ENCODE measurements at regions not wholly inside any gene's neighbourhood (a gene's known extent, or its start where the extent isn't known, plus 50 kb on each side); places are given as distances from the start of the nearest gene placed in this dataset.

- DNase-seq (ENCODE audit: low read depth, low spot score), result no peak
- ChIA-PET POLR2A (no interaction called here), CTCF (no interaction called here)
- H3K27ac ChIP-seq (ENCODE audit: low read depth, low read length), result no peak overlapping the region
- H3K4me3 ChIP-seq (ENCODE audit: low read depth, low read length), result no peak overlapping the region
- H3K9me3 ChIP-seq (ENCODE audit: control insufficient read depth, insufficient read depth, low read length), result no peaks in the 10 kb centered on the region
- no peak for TF ChIP-seq CTCF (IDR thresholded peaks at IDR 0.05; ENCODE audit: low read depth, low read length)
- H3K27me3 ChIP-seq (ENCODE audit: control insufficient read depth, insufficient read depth, low read length), result no peaks in the 10 kb centered on the region
Measured at GRCh38 chr3:86221601-86222000, 769.3 kb downstream of the VGLL3 start.

GRCh38 chr3:86208772-86209171 is 782.2 kb downstream of the VGLL3 start:
- POLR2A ChIA-PET, result no interaction called here
- H3K27ac ChIP-seq (ENCODE audit: low read depth, low read length), result no peak overlapping the region
- H3K4me3 ChIP-seq (ENCODE audit: low read depth, low read length), result no peak overlapping the region
- no peak for TF ChIP-seq CTCF (IDR thresholded peaks at IDR 0.05; ENCODE audit: low read depth, low read length)
- no peaks in the 10 kb centered on the region for H3K9me3 ChIP-seq (ENCODE audit: control insufficient read depth, insufficient read depth, low read length)
- no peaks in the 10 kb centered on the region for H3K27me3 ChIP-seq (ENCODE audit: control insufficient read depth, insufficient read depth, low read length)
- CTCF ChIA-PET, result no interaction called here
- DNase-seq (ENCODE audit: low read depth, low spot score), result no peak

GRCh38 chr3:86182606-86183005 is 808.3 kb downstream of the VGLL3 start:
- POLR2A ChIA-PET, result no interaction called here
- Histone ChIP-seq H3K27me3 (ENCODE audit: control insufficient read depth, insufficient read depth, low read length) (no peaks in the 10 kb centered on the region), H3K4me3 (ENCODE audit: low read depth, low read length) (no peak overlapping the region), H3K9me3 (ENCODE audit: control insufficient read depth, insufficient read depth, low read length) (peaks cover 11% of the 10 kb centered on the region; the same call in 1 of the 2 replicates), H3K27ac (ENCODE audit: low read depth, low read length) (no peak overlapping the region)
- DNase-seq (ENCODE audit: low read depth, low spot score), result no peak
- no peak for TF ChIP-seq CTCF (IDR thresholded peaks at IDR 0.05; ENCODE audit: low read depth, low read length)
- CTCF ChIA-PET, result no interaction called here

- POLR2A ChIA-PET, result no interaction called here
- Histone ChIP-seq H3K4me3 (ENCODE audit: low read depth, low read length) (no peak overlapping the region), H3K27me3 (ENCODE audit: control insufficient read depth, insufficient read depth, low read length) (no peaks in the 10 kb centered on the region), H3K9me3 (ENCODE audit: control insufficient read depth, insufficient read depth, low read length) (peaks cover 11% of the 10 kb centered on the region; the same call in 1 of the 2 replicates), H3K27ac (ENCODE audit: low read depth, low read length) (no peak overlapping the region)
- CTCF ChIA-PET, result no interaction called here
- TF ChIP-seq CTCF (IDR thresholded peaks at IDR 0.05; ENCODE audit: low read depth, low read length), result no peak
- no peak for DNase-seq (ENCODE audit: low read depth, low spot score)
Measured at GRCh38 chr3:86180696-86181095, 810.3 kb downstream of the VGLL3 start.

- no peak overlapping the region for H3K27ac ChIP-seq (ENCODE audit: low read depth, low read length)
- no peak for TF ChIP-seq CTCF (IDR thresholded peaks at IDR 0.05; ENCODE audit: low read depth, low read length)
- CTCF ChIA-PET, result no interaction called here
- POLR2A ChIA-PET, result no interaction called here
- H3K9me3 ChIP-seq (ENCODE audit: control insufficient read depth, insufficient read depth, low read length), result peaks cover 3% of the 10 kb centered on the region; the same call in 1 of the 2 replicates
- no peaks in the 10 kb centered on the region for H3K27me3 ChIP-seq (ENCODE audit: control insufficient read depth, insufficient read depth, low read length)
- no peak for DNase-seq (ENCODE audit: low read depth, low spot score)
- H3K4me3 ChIP-seq (ENCODE audit: low read depth, low read length), result no peak overlapping the region
Measured at GRCh38 chr3:86178095-86178494, 812.9 kb downstream of the VGLL3 start.

All from AG04450 (cell line).